ENCODE measurements at regions not wholly inside any gene's neighbourhood (a gene's known extent, or its start where the extent isn't known, plus 50 kb on each side); places are given as distances from the start of the nearest gene placed in this dataset.

DNA sequence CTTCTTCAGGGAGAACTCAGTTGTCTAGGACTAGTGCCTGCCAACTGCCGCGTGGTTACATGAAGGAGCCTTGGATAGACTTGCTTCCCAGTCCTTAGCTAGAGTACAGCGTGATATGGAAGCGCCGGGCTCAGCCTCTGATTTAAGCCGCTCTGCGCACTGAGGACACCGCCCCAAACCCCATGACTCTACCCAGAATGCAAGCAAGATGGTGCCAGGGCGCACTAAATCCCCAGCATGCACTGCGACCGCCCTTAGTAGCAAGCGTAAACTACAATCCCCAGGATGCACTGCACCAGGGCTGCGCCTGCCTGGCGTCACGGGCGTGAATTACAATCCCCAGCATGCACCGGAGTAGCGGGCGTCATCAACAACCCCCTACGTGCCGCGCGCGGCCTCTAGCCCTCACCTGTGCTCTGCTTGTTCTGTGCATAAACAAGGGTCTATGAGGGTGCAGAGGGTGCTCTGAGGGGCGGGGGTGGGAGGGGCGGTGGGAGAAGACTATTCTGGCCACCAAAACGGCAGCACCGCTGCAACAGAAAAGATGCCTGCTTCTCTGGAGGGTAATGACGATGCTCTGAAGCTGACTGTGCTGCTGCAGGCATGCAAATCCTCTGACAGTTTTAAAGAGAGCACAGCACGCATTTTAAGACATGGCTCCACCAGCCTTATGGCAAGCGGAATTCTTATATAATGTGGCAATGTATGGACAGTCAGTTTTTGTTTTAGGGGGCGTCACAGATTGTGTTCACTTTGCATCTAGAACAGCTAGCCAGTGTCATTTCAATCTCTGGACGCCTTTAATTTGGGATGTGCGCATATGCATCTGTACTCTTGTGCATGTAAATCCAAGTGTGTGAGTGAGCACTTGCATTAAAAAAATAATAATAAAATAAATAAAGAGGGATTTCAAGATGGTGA, 282.5 kb upstream of the MYT1L start:
- TF ChIP-seq CTCF (IDR thresholded peaks at IDR 0.05; ENCODE audit: low read depth, low read length): no peak
- H3K4me3 ChIP-seq (replicated peaks in 1 of 2; ENCODE audit: low read depth in 2 of 2, low read length in 2 of 2): peak overlapping the region; percentile 21 to 36
- peak; percentile 82 to 84 for DNase-seq (ENCODE audit: low read depth in 2 of 2)

GRCh38 chr2:2610751-2611150, 279.7 kb upstream of the MYT1L start:
- H3K4me3 ChIP-seq (replicated peaks in 1 of 2; ENCODE audit: low read depth in 2 of 2, low read length in 2 of 2): no peak overlapping the region
- no peak for TF ChIP-seq CTCF (IDR thresholded peaks at IDR 0.05; ENCODE audit: low read depth, low read length)
- no peak for DNase-seq (ENCODE audit: low read depth in 2 of 2)

GRCh38 chr2:2600366-2600765, 269.3 kb upstream of the MYT1L start:
- TF ChIP-seq CTCF (IDR thresholded peaks at IDR 0.05; ENCODE audit: low read depth, low read length): no peak
- no peak for DNase-seq (ENCODE audit: low read depth in 2 of 2)

DNA sequence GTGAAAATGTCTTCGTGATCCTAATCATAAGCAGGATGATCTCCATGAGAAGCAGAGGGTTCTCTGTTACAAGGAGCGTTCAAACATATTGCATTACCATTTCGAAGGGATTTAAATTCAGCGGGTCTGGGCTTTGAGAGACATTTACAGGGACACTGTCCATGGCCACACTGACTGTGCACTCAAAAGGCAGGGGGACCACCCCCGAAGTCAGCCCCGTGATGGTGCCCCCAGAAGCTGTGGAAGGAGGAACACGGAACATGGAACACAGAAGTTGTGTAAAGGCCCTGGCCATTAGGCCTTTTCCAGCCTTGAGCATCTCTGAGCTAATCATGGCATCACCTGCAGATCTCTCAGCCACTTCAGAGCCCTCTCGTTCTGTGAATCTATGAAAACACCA, 268.4 kb upstream of the MYT1L start:
- H3K4me3 ChIP-seq (replicated peaks in 1 of 2; ENCODE audit: low read depth in 2 of 2, low read length in 2 of 2): no peak overlapping the region
- no peak for DNase-seq (ENCODE audit: low read depth in 2 of 2)
- no peak for TF ChIP-seq CTCF (IDR thresholded peaks at IDR 0.05; ENCODE audit: low read depth, low read length)

More at GRCh38 chr2:2600366-2600765, 269.3 kb upstream of the MYT1L start:
- no peak overlapping the region for H3K4me3 ChIP-seq (replicated peaks in 1 of 2; ENCODE audit: low read depth in 2 of 2, low read length in 2 of 2)

GRCh38 chr2:2597712-2598111, 266.6 kb upstream of the MYT1L start:
- TF ChIP-seq CTCF (IDR thresholded peaks at IDR 0.05; ENCODE audit: low read depth, low read length): no peak
- no peak for DNase-seq (ENCODE audit: low read depth in 2 of 2)
- H3K4me3 ChIP-seq (replicated peaks in 1 of 2; ENCODE audit: low read depth in 2 of 2, low read length in 2 of 2): no peak overlapping the region

DNA sequence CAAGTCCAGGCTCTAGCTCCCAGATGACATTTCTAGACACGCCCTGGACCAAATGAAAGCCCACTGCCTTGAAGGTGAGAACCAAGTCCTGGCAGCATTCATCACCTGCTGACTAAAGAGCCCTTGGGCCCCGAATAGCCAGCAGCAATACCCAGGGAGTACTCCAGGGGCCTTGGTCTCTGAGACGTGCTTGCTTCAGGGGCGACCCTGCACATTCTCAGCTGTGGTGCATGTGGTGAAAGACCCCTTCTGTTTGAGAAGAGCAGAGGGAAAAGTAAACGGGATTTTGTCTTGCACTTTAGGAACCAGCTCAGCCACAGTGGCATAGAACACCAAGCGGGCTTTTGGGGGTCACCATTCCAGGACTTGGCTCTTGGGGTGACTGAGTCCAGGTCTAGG, 260.5 kb upstream of the MYT1L start:
- no peak for TF ChIP-seq CTCF (IDR thresholded peaks at IDR 0.05; ENCODE audit: low read depth, low read length)
- DNase-seq (ENCODE audit: low read depth in 2 of 2): no peak

More for the DNA sequence above, 260.5 kb upstream of the MYT1L start:
- no peak overlapping the region for H3K4me3 ChIP-seq (replicated peaks in 1 of 2; ENCODE audit: low read depth in 2 of 2, low read length in 2 of 2)
